HFFc6 (cell line): ENCODE measurements at regions not wholly inside any gene's neighbourhood (a gene's known extent, or its start where the extent isn't known, plus 50 kb on each side); places are given as distances from the start of the nearest gene placed in this dataset.
"Not testable (repeated sequence)": the region's sequence is repeated elsewhere in the genome, so short reads cannot be mapped to it uniquely, and the experiment has no call there.

Source experiments
- DNase-seq: peaks from one replicate; pipeline ENCODE4 v3.0.0-alpha.2; 2018
- H3K27ac Mint-ChIP-seq: 2 replicates; pipeline ENCODE4 v1.8.0; 2020; ENCODE audit warnings: mild to moderate bottlenecking, mixed read lengths
- H3K27me3 Mint-ChIP-seq: 2 replicates; pipeline ENCODE4 v1.8.0; 2021; ENCODE audit warnings: mild to moderate bottlenecking, moderate library complexity, mixed read lengths; ENCODE audit not compliant: insufficient read depth
- H3K36me3 Mint-ChIP-seq: 2 replicates; pipeline ENCODE4 v1.8.0; 2021; ENCODE audit warnings: low read depth, mixed read lengths
- H3K4me1 Mint-ChIP-seq: 2 replicates; pipeline ENCODE4 v1.8.0; 2020; ENCODE audit warnings: low read depth, mixed read lengths
- H3K4me3 Mint-ChIP-seq: 2 replicates; pipeline ENCODE4 v1.8.0; 2020; ENCODE audit warnings: mild to moderate bottlenecking, moderate library complexity, mixed read lengths
- H3K9me3 Mint-ChIP-seq: 2 replicates; pipeline ENCODE4 v1.8.0; 2020; ENCODE audit warnings: mild to moderate bottlenecking, mixed read lengths
- CTCF ChIP-seq: fragments of 200-600 bp; sonication (generic); IDR thresholded peaks from 2 replicates; pipeline ENCODE4 v1.5.0; 2021; ENCODE audit warnings: antibody characterized with exemption, mild to moderate bottlenecking

GRCh38 chr13:93036380-93036779, 190.2 kb upstream of the GPC6 start:
- H3K4me3 Mint-ChIP-seq: no peak overlapping the region
- DNase-seq: no peak
- peaks cover 21% of the 10 kb centered on the region for H3K9me3 Mint-ChIP-seq
- no peaks in the 10 kb centered on the region for H3K36me3 Mint-ChIP-seq
- no peaks in the 10 kb centered on the region for H3K4me1 Mint-ChIP-seq
- H3K27me3 Mint-ChIP-seq: no peaks in the 10 kb centered on the region
- no peak for TF ChIP-seq CTCF
- no peak overlapping the region for H3K27ac Mint-ChIP-seq

GRCh38 chr13:93037780-93038179, 188.8 kb upstream of the GPC6 start:
- Mint-ChIP-seq H3K4me1 (no peaks in the 10 kb centered on the region), H3K4me3 (no peak overlapping the region), H3K9me3 (peaks cover 16% of the 10 kb centered on the region), H3K36me3 (no peaks in the 10 kb centered on the region), H3K27me3 (no peaks in the 10 kb centered on the region), H3K27ac (no peak overlapping the region)
- DNase-seq: no peak
- no peak for TF ChIP-seq CTCF

- Mint-ChIP-seq H3K27ac (no peak overlapping the region), H3K36me3 (no peaks in the 10 kb centered on the region), H3K27me3 (no peaks in the 10 kb centered on the region), H3K4me3 (no peak overlapping the region), H3K9me3 (peaks cover 16% of the 10 kb centered on the region), H3K4me1 (no peaks in the 10 kb centered on the region)
- TF ChIP-seq CTCF: no peak
- no peak for DNase-seq
Measured at GRCh38 chr13:93038187-93038586, 188.4 kb upstream of the GPC6 start.

GRCh38 chr13:93039131-93039530, 187.5 kb upstream of the GPC6 start:
- Mint-ChIP-seq H3K9me3 (peaks cover 16% of the 10 kb centered on the region), H3K27ac (no peak overlapping the region), H3K36me3 (no peaks in the 10 kb centered on the region), H3K4me3 (no peak overlapping the region), H3K27me3 (no peaks in the 10 kb centered on the region), H3K4me1 (no peaks in the 10 kb centered on the region)
- no peak for TF ChIP-seq CTCF
- no peak for DNase-seq

GRCh38 chr13:93041566-93041965, 185.0 kb upstream of the GPC6 start:
- not testable (repeated sequence) for H3K36me3 Mint-ChIP-seq, DNase-seq, H3K27me3 Mint-ChIP-seq, H3K4me1 Mint-ChIP-seq, H3K4me3 Mint-ChIP-seq, H3K27ac Mint-ChIP-seq
- peaks cover 17% of the 10 kb centered on the region for H3K9me3 Mint-ChIP-seq

- no peak overlapping the region for H3K27ac Mint-ChIP-seq
- TF ChIP-seq CTCF: no peak
- peaks cover 3% of the 10 kb centered on the region; the same call in 1 of the 2 replicates for H3K27me3 Mint-ChIP-seq
- H3K9me3 Mint-ChIP-seq: peaks cover 18% of the 10 kb centered on the region
- no peak for DNase-seq
- H3K4me3 Mint-ChIP-seq: no peak overlapping the region
- no peaks in the 10 kb centered on the region for H3K36me3 Mint-ChIP-seq
- H3K4me1 Mint-ChIP-seq: no peaks in the 10 kb centered on the region
Measured at GRCh38 chr13:93045836-93046235, 180.8 kb upstream of the GPC6 start.
